ENCODE measurements at regions not wholly inside any gene's neighbourhood (a gene's known extent, or its start where the extent isn't known, plus 50 kb on each side); places are given as distances from the start of the nearest gene placed in this dataset.

DNA sequence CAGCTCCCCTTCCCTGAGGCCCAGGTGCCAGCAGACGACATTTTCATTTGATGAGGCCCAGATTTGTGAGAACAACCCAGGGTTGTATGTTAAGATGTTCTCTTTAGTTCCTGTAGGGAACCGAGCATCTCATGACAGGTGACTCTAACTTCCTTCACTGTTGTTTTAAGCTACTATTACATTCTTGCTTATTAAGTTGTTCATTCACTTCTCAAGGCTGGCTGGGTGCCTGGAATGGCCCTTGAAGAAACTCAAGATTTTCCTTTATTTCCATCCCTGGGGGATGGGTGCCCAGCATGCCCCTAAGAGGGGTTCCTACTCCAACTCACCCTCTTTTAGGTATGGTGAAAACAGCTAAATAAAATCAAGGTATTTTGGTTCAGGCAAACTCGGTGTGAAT lies 111.5 kb upstream of the SYNDIG1 start:
- no peaks in the 10 kb centered on the region for H3K4me1 ChIP-seq (ENCODE audit: control insufficient read depth in 4 of 4, insufficient read depth in 4 of 4, low read length in 3 of 4)
- DNase-seq (ENCODE audit: low spot score) = no peak
- no peak overlapping the region for H3K4me3 ChIP-seq (ENCODE audit: low read depth in 1 of 3, low read length in 3 of 3)
- peaks cover 3 to 18% (median 8%) of the 10 kb centered on the region in 4 donors for H3K9me3 ChIP-seq (ENCODE audit: control insufficient read depth in 4 of 4, low read length in 3 of 4)
- no peaks in the 10 kb centered on the region for H3K36me3 ChIP-seq (ENCODE audit: control insufficient read depth in 4 of 4, insufficient read depth in 3 of 4, low read depth in 1 of 4, low read length in 3 of 4)
- no peak overlapping the region for H3K27ac ChIP-seq (ENCODE audit: low read depth in 1 of 2, low read length in 2 of 2)
- TF ChIP-seq ATF3 (IDR thresholded peaks at IDR 0.05) (no peak), JUND (IDR thresholded peaks at IDR 0.05) (no peak), EGR1 (IDR thresholded peaks at IDR 0.05; ENCODE audit: low read depth in 2 of 2) (no peak), CTCF (IDR thresholded peaks at IDR 0.05; ENCODE audit: low read depth, low read length, missing input control) (no peak), RAD21 (IDR thresholded peaks at IDR 0.05) (no peak), FOXA2 (IDR thresholded peaks at IDR 0.05) (no peak), GABPA (IDR thresholded peaks at IDR 0.05 in 1 of 2, conservative IDR thresholded peaks at IDR 0.05 in 1 of 2) (no peak), FOXA1 (IDR thresholded peaks at IDR 0.05) (no peak), SP1 (IDR thresholded peaks at IDR 0.05) (no peak)
- TF ChIP-seq, protein P1, sequence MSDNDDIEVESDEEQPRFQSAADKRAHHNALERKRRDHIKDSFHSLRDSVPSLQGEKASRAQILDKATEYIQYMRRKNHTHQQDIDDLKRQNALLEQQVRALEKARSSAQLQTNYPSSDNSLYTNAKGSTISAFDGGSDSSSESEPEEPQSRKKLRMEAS (IDR thresholded peaks at IDR 0.05) = no peak
- TF ChIP-seq, protein P2, sequence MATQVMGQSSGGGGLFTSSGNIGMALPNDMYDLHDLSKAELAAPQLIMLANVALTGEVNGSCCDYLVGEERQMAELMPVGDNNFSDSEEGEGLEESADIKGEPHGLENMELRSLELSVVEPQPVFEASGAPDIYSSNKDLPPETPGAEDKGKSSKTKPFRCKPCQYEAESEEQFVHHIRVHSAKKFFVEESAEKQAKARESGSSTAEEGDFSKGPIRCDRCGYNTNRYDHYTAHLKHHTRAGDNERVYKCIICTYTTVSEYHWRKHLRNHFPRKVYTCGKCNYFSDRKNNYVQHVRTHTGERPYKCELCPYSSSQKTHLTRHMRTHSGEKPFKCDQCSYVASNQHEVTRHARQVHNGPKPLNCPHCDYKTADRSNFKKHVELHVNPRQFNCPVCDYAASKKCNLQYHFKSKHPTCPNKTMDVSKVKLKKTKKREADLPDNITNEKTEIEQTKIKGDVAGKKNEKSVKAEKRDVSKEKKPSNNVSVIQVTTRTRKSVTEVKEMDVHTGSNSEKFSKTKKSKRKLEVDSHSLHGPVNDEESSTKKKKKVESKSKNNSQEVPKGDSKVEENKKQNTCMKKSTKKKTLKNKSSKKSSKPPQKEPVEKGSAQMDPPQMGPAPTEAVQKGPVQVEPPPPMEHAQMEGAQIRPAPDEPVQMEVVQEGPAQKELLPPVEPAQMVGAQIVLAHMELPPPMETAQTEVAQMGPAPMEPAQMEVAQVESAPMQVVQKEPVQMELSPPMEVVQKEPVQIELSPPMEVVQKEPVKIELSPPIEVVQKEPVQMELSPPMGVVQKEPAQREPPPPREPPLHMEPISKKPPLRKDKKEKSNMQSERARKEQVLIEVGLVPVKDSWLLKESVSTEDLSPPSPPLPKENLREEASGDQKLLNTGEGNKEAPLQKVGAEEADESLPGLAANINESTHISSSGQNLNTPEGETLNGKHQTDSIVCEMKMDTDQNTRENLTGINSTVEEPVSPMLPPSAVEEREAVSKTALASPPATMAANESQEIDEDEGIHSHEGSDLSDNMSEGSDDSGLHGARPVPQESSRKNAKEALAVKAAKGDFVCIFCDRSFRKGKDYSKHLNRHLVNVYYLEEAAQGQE (IDR thresholded peaks at IDR 0.05) = no peak
- 78% methylated on average over 3 of the region's 3 CpGs for WGBS
- H3K9ac ChIP-seq (ENCODE audit: low read depth in 1 of 2, low read length in 2 of 2) = no peak overlapping the region
- H3K27me3 ChIP-seq (ENCODE audit: control insufficient read depth in 4 of 4, insufficient read depth in 4 of 4, low read length in 3 of 4) = peaks cover 0 to 3% (median 0%) of the 10 kb centered on the region in 4 donors

GRCh38 chr20:24357177-24357576 lies 112.3 kb upstream of the SYNDIG1 start:
- Histone ChIP-seq H3K27ac (ENCODE audit: low read depth in 1 of 2, low read length in 2 of 2) (no peak overlapping the region), H3K36me3 (ENCODE audit: control insufficient read depth in 4 of 4, insufficient read depth in 3 of 4, low read depth in 1 of 4, low read length in 3 of 4) (no peaks in the 10 kb centered on the region), H3K9me3 (ENCODE audit: control insufficient read depth in 4 of 4, low read length in 3 of 4) (peaks cover 3 to 11% (median 3%) of the 10 kb centered on the region in 4 donors), H3K4me3 (ENCODE audit: low read depth in 1 of 3, low read length in 3 of 3) (no peak overlapping the region), H3K9ac (ENCODE audit: low read depth in 1 of 2, low read length in 2 of 2) (no peak overlapping the region), H3K4me1 (ENCODE audit: control insufficient read depth in 4 of 4, insufficient read depth in 4 of 4, low read length in 3 of 4) (no peaks in the 10 kb centered on the region), H3K27me3 (ENCODE audit: control insufficient read depth in 4 of 4, insufficient read depth in 4 of 4, low read length in 3 of 4) (peaks cover 0 to 3% (median 0%) of the 10 kb centered on the region in 4 donors)
- no peak for DNase-seq (ENCODE audit: low spot score)
- TF ChIP-seq FOXA2 (IDR thresholded peaks at IDR 0.05) (no peak), GABPA (IDR thresholded peaks at IDR 0.05 in 1 of 2, conservative IDR thresholded peaks at IDR 0.05 in 1 of 2) (no peak), ATF3 (IDR thresholded peaks at IDR 0.05) (no peak), TAF1 (conservative IDR thresholded peaks at IDR 0.05) (no peak)
- TF ChIP-seq, protein P1 (IDR thresholded peaks at IDR 0.05) = no peak
- WGBS = 54% methylated on average over 3 of the region's 3 CpGs
